ENCODE measurements at regions not wholly inside any gene's neighbourhood (a gene's known extent, or its start where the extent isn't known, plus 50 kb on each side); places are given as distances from the start of the nearest gene placed in this dataset.
"Not testable (repeated sequence)": the region's sequence is repeated elsewhere in the genome, so short reads cannot be mapped to it uniquely, and the experiment has no call there.

DNA sequence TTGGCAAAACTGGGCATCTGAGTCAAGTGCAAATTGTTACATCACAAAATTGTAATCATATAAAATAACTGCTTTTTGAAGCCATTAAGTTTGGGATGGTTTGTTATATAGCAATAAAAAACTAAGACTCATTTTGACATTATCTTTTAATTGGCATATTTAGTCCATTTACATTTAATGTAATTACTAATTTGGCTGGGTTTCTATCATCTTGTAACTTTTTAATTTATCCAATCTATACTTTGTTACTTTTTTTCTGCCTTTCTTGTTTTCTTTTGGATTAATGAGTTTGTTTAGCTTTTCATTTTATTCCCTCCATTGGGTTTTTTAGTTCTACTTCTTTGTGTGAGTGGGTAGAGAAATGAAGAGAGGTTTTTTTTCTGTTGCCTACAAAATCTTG is 76.3 kb downstream of the DRAM2 start:
- no peak for DNase-seq (ENCODE audit: low spot score)

DNA sequence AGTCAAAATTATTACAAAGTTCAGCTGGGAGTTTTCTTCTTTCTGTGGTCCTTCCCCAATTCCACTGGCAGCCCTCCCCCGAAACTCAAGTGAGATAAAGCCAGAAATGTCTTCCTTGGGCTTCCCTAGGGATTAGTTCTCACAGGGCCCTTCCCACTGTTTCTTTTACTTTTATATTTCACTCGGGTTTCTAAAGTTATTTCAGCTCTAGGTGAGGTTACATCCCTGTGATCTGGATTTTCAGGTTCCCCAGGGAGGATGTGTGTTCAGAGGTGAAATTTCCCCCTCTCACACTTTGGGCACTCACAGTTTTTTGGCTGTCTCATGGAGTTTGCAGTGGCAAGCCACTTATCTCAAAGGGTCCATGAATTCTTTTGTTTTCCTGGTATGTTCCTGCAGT is 77.3 kb downstream of the DRAM2 start:
- DNase-seq (ENCODE audit: low spot score): no peak

DNA sequence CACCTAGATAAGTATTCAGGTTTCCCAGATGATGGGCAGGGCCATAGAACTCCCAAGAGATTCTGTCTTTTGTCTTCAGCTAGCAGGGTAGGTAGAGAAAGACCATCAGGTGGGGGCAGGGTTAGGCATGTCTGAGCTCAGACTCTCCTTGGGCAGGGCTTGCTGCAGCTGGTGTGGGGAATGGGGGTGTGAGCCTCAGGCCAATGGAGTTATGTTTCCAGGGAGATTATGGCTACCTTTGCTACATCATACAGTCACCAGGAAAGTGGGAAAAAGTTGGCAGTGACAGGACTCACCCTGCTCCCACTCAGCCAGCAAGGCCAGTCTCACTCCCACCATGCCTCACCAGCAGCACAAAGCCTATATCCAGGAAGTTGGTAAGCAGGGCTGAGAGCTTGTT is 77.8 kb downstream of the DRAM2 start:
- DNase-seq (ENCODE audit: low spot score): no peak

DNA sequence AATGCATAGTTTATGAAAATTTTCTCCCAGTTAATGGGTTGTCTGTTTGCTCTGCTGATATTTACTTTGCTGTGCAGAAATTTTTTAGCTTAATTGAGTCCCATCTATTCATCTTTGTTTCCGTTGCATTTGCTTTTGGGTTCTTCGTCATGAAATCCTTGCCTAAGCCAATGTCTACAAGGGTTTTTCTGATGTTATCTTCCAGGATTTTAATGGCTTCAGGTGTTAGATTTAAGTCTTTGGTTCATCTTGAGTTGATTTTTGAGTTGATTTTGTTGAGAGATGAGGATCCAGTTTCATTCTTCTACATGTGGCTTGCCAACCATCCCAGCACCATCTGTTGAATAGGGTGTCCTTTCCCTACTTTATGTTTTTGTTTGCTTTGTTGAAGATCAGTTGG is 85.2 kb downstream of the DRAM2 start:
- DNase-seq (ENCODE audit: low spot score): no peak

DNA sequence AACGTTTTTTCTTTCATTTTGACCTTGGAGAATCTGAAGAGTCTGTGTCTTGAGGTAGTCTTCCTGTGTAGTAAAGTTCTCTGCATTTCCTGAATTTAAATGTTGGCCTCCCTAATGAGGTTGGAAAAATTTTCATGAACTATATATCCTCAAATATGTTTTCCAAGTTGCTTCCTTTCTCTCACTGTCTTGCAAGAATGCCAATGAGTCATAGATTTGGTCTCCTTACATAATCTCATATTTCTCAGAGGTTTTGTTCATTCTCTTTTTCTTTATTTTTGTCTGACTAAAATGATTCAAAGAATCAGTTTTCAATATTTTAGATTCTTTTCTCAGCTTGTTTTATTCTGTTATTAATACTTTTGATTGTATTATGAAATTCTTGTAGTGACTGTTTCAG is 87.6 kb downstream of the DRAM2 start:
- no peak for DNase-seq (ENCODE audit: low spot score)

DNA sequence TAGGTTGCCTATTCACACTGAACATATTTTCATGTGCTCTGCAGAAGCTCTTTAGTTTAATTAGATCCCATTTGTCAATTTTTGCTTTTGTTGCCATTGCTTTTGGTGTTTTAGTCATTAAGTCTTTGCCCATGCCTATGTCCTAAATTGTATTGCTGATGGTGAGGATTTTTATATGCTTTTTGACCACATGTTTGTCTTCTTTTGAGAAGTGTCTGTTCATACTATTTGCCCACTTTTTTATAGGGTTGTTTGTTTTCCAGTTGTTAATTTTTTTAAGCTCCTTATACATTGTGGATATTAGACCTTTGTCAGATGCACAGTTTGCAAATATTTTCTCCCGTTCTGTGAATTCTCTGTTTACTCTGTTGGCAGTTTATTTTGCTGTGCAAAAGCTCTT is 84.5 kb upstream of the LRIF1 start:
- DNase-seq (ENCODE audit: low spot score): not testable (repeated sequence)

DNA sequence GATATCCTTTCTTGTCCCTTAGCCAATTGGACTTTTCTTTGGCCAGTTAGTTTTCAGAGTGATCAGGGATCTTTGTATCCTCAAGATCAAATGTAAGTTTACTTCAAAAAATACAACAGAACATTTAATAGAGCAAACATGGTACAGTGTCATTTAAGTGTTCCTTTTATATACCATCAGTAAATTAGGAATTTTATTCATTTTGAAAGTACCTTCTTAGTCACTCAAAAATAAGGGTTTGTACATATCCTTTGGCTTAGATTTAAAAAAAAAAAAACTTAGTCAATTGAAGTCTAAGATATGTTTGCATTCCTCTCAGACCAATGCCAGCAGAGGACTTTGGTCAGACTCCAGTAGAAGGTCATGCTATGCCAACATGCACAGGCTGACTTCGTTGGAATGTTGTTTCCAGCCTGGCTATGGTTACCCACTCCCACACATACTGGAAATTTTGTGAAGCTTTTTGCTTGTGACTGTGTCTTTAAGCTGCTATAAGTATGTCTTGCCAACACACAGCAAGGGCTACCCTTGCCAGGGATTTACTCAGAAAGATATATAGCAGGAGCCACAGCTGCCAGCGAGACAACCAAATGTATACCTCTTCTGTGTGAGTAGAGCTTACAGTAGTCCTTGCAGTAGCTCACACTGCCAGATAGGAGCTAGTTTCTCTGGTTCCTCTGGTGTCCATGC is 81.5 kb upstream of the LRIF1 start:
- DNase-seq (ENCODE audit: low spot score): peak; percentile 77

GRCh38 chr1:111032295-111032897 is 68.7 kb upstream of the LRIF1 start:
- peak; percentile 33 for DNase-seq (ENCODE audit: low spot score)

GRCh38 chr1:111030590-111030989 is 66.9 kb upstream of the LRIF1 start:
- DNase-seq (ENCODE audit: low spot score): peak; percentile 57

- no peak for DNase-seq (ENCODE audit: low spot score)
These were observed 61.4 kb upstream of the LRIF1 start for GRCh38 chr1:111025109-111025508.

GRCh38 chr1:111015222-111015621 is 51.5 kb upstream of the LRIF1 start:
- DNase-seq (ENCODE audit: low spot score): no peak
